HG03558 (cell line): ENCODE measurements at regions not wholly inside any gene's neighbourhood (a gene's known extent, or its start where the extent isn't known, plus 50 kb on each side); places are given as distances from the start of the nearest gene placed in this dataset.

Experiments used
- ATAC-seq: cut with Tn5 transposase; IDR thresholded peaks from one replicate; pipeline ENCODE4 v1.9.1; 2021; ENCODE audit warnings: moderate number of reproducible peaks; ENCODE audit not compliant: unreplicated experiment; ENCODE audit errors: extremely low read depth

GRCh38 chr2:121895723-121896571, 140.5 kb downstream of the TSN start:
- no peak for ATAC-seq

GRCh38 chr2:121897335-121897970, 142.0 kb downstream of the TSN start:
- ATAC-seq, result no peak

GRCh38 chr2:121898483-121898882, 143.0 kb downstream of the TSN start:
- no peak for ATAC-seq

GRCh38 chr2:121900391-121900790, 144.9 kb downstream of the TSN start:
- ATAC-seq, result no peak

GRCh38 chr2:121902171-121902591, 146.7 kb downstream of the TSN start:
- no peak for ATAC-seq

GRCh38 chr2:121902616-121903015, 147.2 kb downstream of the TSN start:
- no peak for ATAC-seq

GRCh38 chr2:121903037-121903689, 147.7 kb downstream of the TSN start:
- ATAC-seq, result no peak

- ATAC-seq, result no peak
These were observed 149.2 kb downstream of the TSN start for GRCh38 chr2:121904656-121905055.

GRCh38 chr2:121905201-121905600, 149.8 kb downstream of the TSN start:
- ATAC-seq, result no peak

- no peak for ATAC-seq
These were observed 150.7 kb downstream of the TSN start for GRCh38 chr2:121906170-121906569.

GRCh38 chr2:121907928-121908327, 152.5 kb downstream of the TSN start:
- no peak for ATAC-seq

- no peak for ATAC-seq
These were observed 154.7 kb downstream of the TSN start for GRCh38 chr2:121910139-121910538.

GRCh38 chr2:121911036-121911435, 155.6 kb downstream of the TSN start:
- no peak for ATAC-seq

GRCh38 chr2:121917143-121917542, 161.7 kb downstream of the TSN start:
- no peak for ATAC-seq

- ATAC-seq, result no peak
These were observed 162.8 kb downstream of the TSN start for GRCh38 chr2:121918231-121918630.

- ATAC-seq, result no peak
These were observed 164.4 kb downstream of the TSN start for GRCh38 chr2:121919803-121920202.

GRCh38 chr2:121925466-121925865, 170.0 kb downstream of the TSN start:
- ATAC-seq, result no peak

- ATAC-seq, result no peak
These were observed 187.8 kb downstream of the TSN start for GRCh38 chr2:121943285-121943684.

GRCh38 chr2:121944072-121944831, 188.8 kb downstream of the TSN start:
- ATAC-seq, result no peak

GRCh38 chr2:121947674-121948073, 192.2 kb downstream of the TSN start:
- no peak for ATAC-seq

- ATAC-seq, result no peak
These were observed 193.8 kb downstream of the TSN start for GRCh38 chr2:121949271-121949670.
